ENCODE measurements at regions not wholly inside any gene's neighbourhood (a gene's known extent, or its start where the extent isn't known, plus 50 kb on each side); places are given as distances from the start of the nearest gene placed in this dataset.

DNA sequence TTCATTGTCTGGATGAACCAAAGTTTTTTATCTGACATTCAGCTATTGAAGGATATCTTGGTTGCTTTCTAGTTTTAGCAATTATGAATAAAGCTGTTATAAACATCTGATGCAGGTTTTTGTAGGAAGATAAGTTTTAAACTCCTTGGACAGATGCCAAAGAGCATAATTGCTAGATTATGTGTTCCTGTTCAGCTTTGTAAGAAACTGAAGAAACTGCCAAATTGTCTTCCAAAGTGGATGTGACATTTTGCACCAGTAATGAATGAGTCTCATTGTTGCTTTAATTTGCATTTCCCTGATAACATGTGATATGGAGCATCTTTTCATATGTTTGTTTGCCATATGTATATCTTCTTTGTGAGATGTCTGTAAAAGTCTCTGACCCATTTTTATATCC is 239.9 kb upstream of the TTC14 start:
- no peaks in the 10 kb centered on the region for H3K36me3 ChIP-seq (ENCODE audit: insufficient read depth, low read length)
- H2AFZ ChIP-seq (ENCODE audit: low read length, unreplicated experiment), result no peak overlapping the region
- peaks cover 8% of the 10 kb centered on the region for H3K4me1 ChIP-seq (ENCODE audit: control insufficient read depth, insufficient read depth, low read length, unreplicated experiment)
- no peak overlapping the region for H3K4me3 ChIP-seq (ENCODE audit: low read depth, low read length)
- H3K27ac ChIP-seq (ENCODE audit: low read depth, low read length), result no peak overlapping the region
- H3K27me3 ChIP-seq (ENCODE audit: insufficient read depth, low read length), result no peaks in the 10 kb centered on the region
- no peaks in the 10 kb centered on the region for H3K79me2 ChIP-seq (ENCODE audit: control insufficient read depth, insufficient read depth, low read length, unreplicated experiment)

DNA sequence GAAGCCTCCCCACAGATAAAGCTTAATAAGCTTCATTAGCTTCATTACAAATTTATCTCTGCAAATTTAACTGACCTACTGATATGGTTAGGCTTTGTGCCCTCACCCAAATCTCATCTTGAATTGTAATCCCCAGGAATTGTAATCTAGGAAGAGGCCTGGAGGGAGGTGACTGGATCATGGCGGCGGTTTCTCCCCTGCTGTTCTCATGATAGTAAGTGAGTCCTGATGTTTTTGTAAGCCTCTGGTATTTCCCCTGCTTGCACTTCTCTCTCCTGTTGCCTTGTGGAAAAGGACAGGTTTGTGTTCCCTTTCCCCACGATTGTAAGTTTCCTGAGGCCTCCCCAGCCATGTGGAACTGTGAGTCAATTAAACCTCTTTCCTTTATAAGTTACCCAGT is 226.1 kb upstream of the TTC14 start:
- H3K79me2 ChIP-seq (ENCODE audit: control insufficient read depth, insufficient read depth, low read length, unreplicated experiment), result no peaks in the 10 kb centered on the region
- H3K4me1 ChIP-seq (ENCODE audit: control insufficient read depth, insufficient read depth, low read length, unreplicated experiment), result no peaks in the 10 kb centered on the region
- no peak overlapping the region for H2AFZ ChIP-seq (ENCODE audit: low read length, unreplicated experiment)
- no peaks in the 10 kb centered on the region for H3K27me3 ChIP-seq (ENCODE audit: insufficient read depth, low read length)
- H3K36me3 ChIP-seq (ENCODE audit: insufficient read depth, low read length), result no peaks in the 10 kb centered on the region
- no peak overlapping the region for H3K27ac ChIP-seq (ENCODE audit: low read depth, low read length)
- H3K4me3 ChIP-seq (ENCODE audit: low read depth, low read length), result no peak overlapping the region

DNA sequence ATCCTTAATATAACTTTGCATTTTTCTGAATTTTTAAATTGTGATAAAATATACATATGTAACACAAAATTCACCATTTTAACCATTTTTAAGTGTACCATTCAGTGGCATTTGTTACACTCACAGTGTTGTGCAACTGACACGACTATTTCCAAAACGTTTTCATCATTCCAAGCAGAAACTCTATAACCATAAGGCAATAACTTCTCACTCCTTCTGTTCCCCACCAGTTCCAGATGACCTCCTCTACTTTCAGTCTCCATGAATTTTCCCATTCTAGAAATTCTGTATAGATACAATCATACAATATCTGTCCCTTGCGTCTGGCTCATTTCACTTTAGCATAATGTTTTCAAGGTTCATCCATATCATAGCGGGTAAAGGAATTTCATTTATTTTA is 223.5 kb upstream of the TTC14 start:
- no peak overlapping the region for H3K4me3 ChIP-seq (ENCODE audit: low read depth, low read length)
- no peaks in the 10 kb centered on the region for H3K79me2 ChIP-seq (ENCODE audit: control insufficient read depth, insufficient read depth, low read length, unreplicated experiment)
- H3K4me1 ChIP-seq (ENCODE audit: control insufficient read depth, insufficient read depth, low read length, unreplicated experiment), result peaks cover 6% of the 10 kb centered on the region
- H3K27ac ChIP-seq (ENCODE audit: low read depth, low read length), result no peak overlapping the region
- H2AFZ ChIP-seq (ENCODE audit: low read length, unreplicated experiment), result no peak overlapping the region
- H3K27me3 ChIP-seq (ENCODE audit: insufficient read depth, low read length), result no peaks in the 10 kb centered on the region
- no peaks in the 10 kb centered on the region for H3K36me3 ChIP-seq (ENCODE audit: insufficient read depth, low read length)

DNA sequence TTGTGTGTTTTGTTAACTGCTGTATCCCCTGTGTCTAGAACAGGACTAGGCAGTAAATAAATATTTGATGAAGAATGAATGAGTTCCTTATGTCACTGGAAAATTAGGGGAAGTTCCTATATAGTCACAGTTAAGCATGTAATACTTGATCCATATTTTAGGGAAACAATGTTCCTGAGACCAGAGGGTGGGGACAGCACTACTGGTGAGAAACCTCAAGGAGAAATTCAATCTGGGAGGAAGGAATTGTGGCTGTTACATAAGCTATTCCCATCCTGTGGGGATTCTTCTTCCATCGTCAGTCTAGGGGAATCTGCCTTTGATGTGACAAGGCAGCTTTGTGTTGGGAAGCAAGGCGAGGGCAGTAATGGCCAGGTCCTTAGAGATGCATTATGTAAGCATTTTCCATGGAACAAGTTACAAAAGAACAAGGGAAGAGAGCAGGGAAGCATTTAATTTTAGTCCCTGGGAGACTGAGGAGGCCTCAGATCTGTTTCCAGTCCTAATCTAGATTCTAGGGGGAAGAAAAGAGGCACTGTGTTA is 219.3 kb upstream of the TTC14 start:
- 0 out of 2 replicates have a peak overlapping the region, but pooled peaks have one; percentile 20 for H3K27ac ChIP-seq (ENCODE audit: low read depth, low read length)
- no peak overlapping the region for H3K4me3 ChIP-seq (ENCODE audit: low read depth, low read length)
- H3K79me2 ChIP-seq (ENCODE audit: control insufficient read depth, insufficient read depth, low read length, unreplicated experiment), result no peaks in the 10 kb centered on the region
- H2AFZ ChIP-seq (ENCODE audit: low read length, unreplicated experiment), result no peak overlapping the region
- H3K27me3 ChIP-seq (ENCODE audit: insufficient read depth, low read length), result no peaks in the 10 kb centered on the region
- no peaks in the 10 kb centered on the region for H3K36me3 ChIP-seq (ENCODE audit: insufficient read depth, low read length)
- H3K4me1 ChIP-seq (ENCODE audit: control insufficient read depth, insufficient read depth, low read length, unreplicated experiment), result peaks cover 18% of the 10 kb centered on the region

DNA sequence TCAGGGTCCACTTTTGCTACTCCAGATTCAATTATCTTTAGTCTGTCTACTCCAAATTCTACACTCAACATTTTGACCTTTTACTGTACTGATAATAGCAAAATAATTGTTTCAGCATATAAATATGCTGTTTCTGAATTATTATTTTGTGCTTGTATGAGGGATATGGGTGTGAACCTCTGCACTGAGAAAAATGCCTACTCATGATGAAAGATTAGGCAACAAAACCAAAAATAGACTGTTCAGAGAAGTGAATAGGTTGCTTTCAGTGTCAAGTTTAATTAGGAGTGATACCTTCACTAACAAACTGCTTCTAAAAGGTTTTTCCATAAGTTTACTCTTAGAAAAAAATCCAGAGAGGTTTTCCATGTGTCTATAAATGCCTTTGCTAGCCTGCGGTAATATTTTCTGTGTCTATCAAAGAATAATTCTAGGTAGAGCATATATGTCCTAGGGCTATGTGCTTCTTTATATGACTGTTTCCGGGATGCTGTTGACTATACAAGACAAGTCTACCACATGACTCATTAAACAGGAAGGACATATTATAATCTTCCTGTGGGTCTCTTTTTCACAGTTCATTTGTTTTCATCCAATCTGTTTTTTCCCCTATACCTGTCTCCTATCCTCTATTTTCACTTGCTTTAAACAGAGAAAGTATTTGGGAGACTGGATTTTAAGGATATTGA is 218.5 kb upstream of the TTC14 start:
- Histone ChIP-seq H3K27me3 (ENCODE audit: insufficient read depth, low read length) (no peaks in the 10 kb centered on the region), H3K4me1 (ENCODE audit: control insufficient read depth, insufficient read depth, low read length, unreplicated experiment) (peaks cover 18% of the 10 kb centered on the region), H3K27ac (ENCODE audit: low read depth, low read length) (peak overlapping the region; percentile 20; the same call in 1 of the 2 replicates), H3K4me3 (ENCODE audit: low read depth, low read length) (no peak overlapping the region), H3K79me2 (ENCODE audit: control insufficient read depth, insufficient read depth, low read length, unreplicated experiment) (no peaks in the 10 kb centered on the region), H2AFZ (ENCODE audit: low read length, unreplicated experiment) (peak overlapping the region; percentile 23), H3K36me3 (ENCODE audit: insufficient read depth, low read length) (no peaks in the 10 kb centered on the region)

DNA sequence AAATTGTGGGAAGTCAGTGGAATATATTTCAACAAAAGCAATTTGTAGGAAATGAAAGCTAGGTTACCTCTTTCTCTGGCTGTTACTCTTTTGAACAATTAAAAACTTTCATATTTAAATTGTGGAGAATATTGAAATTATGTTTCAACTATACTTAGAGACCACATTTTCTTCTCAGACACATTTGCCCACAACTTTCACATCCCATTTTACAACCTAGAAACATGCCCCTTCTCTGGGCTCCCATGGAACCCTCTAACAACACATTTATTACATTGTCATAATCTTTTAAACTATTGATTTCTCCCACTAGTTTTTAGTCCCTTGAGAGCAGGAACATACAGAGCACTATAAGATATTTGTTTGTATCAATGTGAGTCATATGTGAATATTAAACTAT is 211.7 kb upstream of the TTC14 start:
- no peak overlapping the region for H2AFZ ChIP-seq (ENCODE audit: low read length, unreplicated experiment)
- H3K36me3 ChIP-seq (ENCODE audit: insufficient read depth, low read length), result no peaks in the 10 kb centered on the region

DNA sequence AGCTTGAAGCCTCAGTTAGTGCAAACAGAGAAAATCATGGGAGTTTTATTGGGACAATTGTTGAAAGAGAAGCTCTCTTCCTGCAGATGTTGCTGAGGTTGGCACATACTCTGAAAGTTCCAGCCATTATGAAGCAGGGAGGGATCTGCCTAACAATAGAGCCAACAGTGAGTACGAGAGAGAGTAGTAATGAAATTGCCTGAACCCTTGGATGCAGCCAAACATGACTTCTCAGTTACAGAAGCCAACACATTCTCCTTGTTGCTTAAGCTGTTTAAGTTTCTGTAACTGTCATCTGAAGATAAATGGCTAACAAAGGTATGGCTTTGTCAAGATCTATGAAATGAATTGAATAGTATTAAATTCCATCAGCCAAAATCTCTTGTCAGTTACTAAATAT is 211.0 kb upstream of the TTC14 start:
- no peaks in the 10 kb centered on the region for H3K79me2 ChIP-seq (ENCODE audit: control insufficient read depth, insufficient read depth, low read length, unreplicated experiment)
- H3K27ac ChIP-seq (ENCODE audit: low read depth, low read length), result no peak overlapping the region
- H2AFZ ChIP-seq (ENCODE audit: low read length, unreplicated experiment), result no peak overlapping the region
- H3K4me1 ChIP-seq (ENCODE audit: control insufficient read depth, insufficient read depth, low read length, unreplicated experiment), result no peaks in the 10 kb centered on the region
- no peak overlapping the region for H3K4me3 ChIP-seq (ENCODE audit: low read depth, low read length)
- H3K27me3 ChIP-seq (ENCODE audit: insufficient read depth, low read length), result no peaks in the 10 kb centered on the region
- H3K36me3 ChIP-seq (ENCODE audit: insufficient read depth, low read length), result no peaks in the 10 kb centered on the region

More for the DNA sequence above, 211.7 kb upstream of the TTC14 start:
- no peaks in the 10 kb centered on the region for H3K79me2 ChIP-seq (ENCODE audit: control insufficient read depth, insufficient read depth, low read length, unreplicated experiment)
- no peak overlapping the region for H3K27ac ChIP-seq (ENCODE audit: low read depth, low read length)
- no peaks in the 10 kb centered on the region for H3K4me1 ChIP-seq (ENCODE audit: control insufficient read depth, insufficient read depth, low read length, unreplicated experiment)
- H3K27me3 ChIP-seq (ENCODE audit: insufficient read depth, low read length), result no peaks in the 10 kb centered on the region
- no peak overlapping the region for H3K4me3 ChIP-seq (ENCODE audit: low read depth, low read length)

DNA sequence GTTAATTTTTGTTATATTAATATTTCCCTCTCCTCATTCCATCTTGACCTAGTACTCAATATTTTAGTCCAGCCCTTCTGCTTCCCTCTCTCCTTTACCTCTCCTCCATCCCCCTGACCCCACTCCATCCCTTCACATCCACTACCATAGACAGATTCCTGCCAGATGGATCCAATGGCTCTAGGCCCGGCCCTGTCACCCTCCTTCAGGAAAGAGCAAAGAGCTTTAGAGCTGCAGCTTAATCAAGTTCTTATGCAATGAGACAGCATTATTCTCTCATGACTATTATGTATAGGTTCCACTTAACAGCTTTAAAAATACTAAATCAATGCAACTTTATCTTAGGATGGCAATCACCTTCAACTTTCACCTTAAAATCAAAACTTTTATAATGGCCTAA is 200.7 kb upstream of the TTC14 start:
- Histone ChIP-seq H3K27ac (ENCODE audit: low read depth, low read length) (no peak overlapping the region), H3K4me3 (ENCODE audit: low read depth, low read length) (no peak overlapping the region), H3K27me3 (ENCODE audit: insufficient read depth, low read length) (no peaks in the 10 kb centered on the region), H3K36me3 (ENCODE audit: insufficient read depth, low read length) (no peaks in the 10 kb centered on the region), H3K4me1 (ENCODE audit: control insufficient read depth, insufficient read depth, low read length, unreplicated experiment) (peaks cover 4% of the 10 kb centered on the region), H3K79me2 (ENCODE audit: control insufficient read depth, insufficient read depth, low read length, unreplicated experiment) (no peaks in the 10 kb centered on the region), H2AFZ (ENCODE audit: low read length, unreplicated experiment) (no peak overlapping the region)

DNA sequence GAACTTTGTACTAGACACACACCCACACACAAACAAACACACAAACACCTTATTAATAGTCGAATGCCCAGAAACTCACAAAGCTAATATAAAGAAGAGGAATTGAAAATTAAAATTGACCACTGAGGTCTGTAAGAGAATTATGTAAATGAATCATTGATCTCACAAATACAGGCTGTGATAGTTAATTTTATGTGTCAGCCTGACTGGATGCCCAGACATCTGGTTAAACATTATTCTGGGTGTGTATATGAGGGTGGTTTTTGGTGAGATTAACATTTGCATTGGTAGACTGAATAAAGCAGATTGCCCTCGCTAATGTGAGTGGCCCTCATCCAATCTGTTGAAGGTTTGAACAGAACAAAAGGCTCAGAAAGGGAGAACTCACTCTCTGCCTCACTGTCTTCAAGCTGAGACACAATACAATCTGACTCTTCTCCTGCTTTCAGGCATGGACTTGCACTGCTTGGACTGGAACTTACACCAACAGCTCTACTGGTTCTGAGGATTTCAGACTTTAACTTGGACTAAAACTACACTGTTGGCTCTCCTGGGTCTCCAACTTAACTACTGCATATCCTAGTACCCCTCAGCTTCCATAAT is 199.4 kb upstream of the TTC14 start:
- H3K27me3 ChIP-seq (ENCODE audit: insufficient read depth, low read length), result no peaks in the 10 kb centered on the region
- H2AFZ ChIP-seq (ENCODE audit: low read length, unreplicated experiment), result no peak overlapping the region
- no peak overlapping the region for H3K27ac ChIP-seq (ENCODE audit: low read depth, low read length)
- H3K36me3 ChIP-seq (ENCODE audit: insufficient read depth, low read length), result no peaks in the 10 kb centered on the region
- H3K4me1 ChIP-seq (ENCODE audit: control insufficient read depth, insufficient read depth, low read length, unreplicated experiment), result peaks cover 4% of the 10 kb centered on the region
- no peak overlapping the region for H3K4me3 ChIP-seq (ENCODE audit: low read depth, low read length)
- no peaks in the 10 kb centered on the region for H3K79me2 ChIP-seq (ENCODE audit: control insufficient read depth, insufficient read depth, low read length, unreplicated experiment)

DNA sequence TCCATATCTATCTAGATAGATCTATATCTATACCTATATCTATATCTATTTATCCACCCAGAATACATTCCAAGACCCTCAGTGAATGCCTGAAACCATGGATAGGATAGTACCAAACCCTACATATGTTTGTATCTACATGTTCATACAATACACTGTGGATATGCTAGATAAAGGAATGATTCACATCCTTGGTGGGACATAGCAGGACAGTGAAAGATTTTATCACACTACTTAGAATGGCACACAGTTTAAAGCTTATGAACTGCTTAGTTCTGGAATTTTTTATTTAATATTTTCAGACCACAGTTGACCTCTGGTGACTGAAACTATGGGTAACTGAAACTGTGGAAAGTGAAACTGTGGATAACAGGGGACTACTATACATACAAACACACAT is 198.8 kb upstream of the TTC14 start:
- Histone ChIP-seq H3K27me3 (ENCODE audit: insufficient read depth, low read length) (no peaks in the 10 kb centered on the region), H3K4me3 (ENCODE audit: low read depth, low read length) (no peak overlapping the region), H2AFZ (ENCODE audit: low read length, unreplicated experiment) (no peak overlapping the region), H3K4me1 (ENCODE audit: control insufficient read depth, insufficient read depth, low read length, unreplicated experiment) (peaks cover 6% of the 10 kb centered on the region), H3K36me3 (ENCODE audit: insufficient read depth, low read length) (no peaks in the 10 kb centered on the region), H3K27ac (ENCODE audit: low read depth, low read length) (no peak overlapping the region), H3K79me2 (ENCODE audit: control insufficient read depth, insufficient read depth, low read length, unreplicated experiment) (no peaks in the 10 kb centered on the region)

DNA sequence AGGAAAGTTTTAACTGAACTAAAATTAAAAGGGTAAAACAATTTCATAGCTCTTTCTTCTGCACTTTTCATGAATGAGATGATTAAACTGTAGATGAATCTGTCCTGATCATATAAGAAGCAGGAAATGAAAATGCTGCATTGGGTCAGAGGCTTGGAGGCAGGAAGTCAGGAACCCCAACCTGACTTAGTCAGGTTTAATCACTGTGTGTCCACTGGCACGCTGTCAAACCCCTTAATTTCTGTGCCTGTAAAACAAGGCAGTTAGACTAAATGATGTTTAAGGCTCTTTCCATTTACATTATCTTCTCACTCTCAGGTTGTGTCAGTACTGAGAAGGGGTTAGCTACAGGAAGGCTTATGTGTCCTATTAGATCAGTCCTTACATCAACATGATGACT is 193.3 kb upstream of the TTC14 start:
- H3K27me3 ChIP-seq (ENCODE audit: insufficient read depth, low read length), result no peaks in the 10 kb centered on the region
- H3K27ac ChIP-seq (ENCODE audit: low read depth, low read length), result peak overlapping the region; percentile 80

More for the DNA sequence above, 193.3 kb upstream of the TTC14 start:
- Histone ChIP-seq H3K4me1 (ENCODE audit: control insufficient read depth, insufficient read depth, low read length, unreplicated experiment) (peaks cover 26% of the 10 kb centered on the region), H2AFZ (ENCODE audit: low read length, unreplicated experiment) (peak overlapping the region; percentile 57), H3K4me3 (ENCODE audit: low read depth, low read length) (peak overlapping the region; percentile 49; the same call in 1 of the 2 replicates), H3K79me2 (ENCODE audit: control insufficient read depth, insufficient read depth, low read length, unreplicated experiment) (no peaks in the 10 kb centered on the region), H3K36me3 (ENCODE audit: insufficient read depth, low read length) (no peaks in the 10 kb centered on the region)

Measured in ACC112 (cell line).